Transverse colon (tissue), 4 donors: ENCODE measurements at regions not wholly inside any gene's neighbourhood (a gene's known extent, or its start where the extent isn't known, plus 50 kb on each side); places are given as distances from the start of the nearest gene placed in this dataset.
"Not testable (repeated sequence)": the region's sequence is repeated elsewhere in the genome, so short reads cannot be mapped to it uniquely, and the experiment has no call there.

Experiments used
- DNase-seq: peaks from one replicate; pipeline ENCODE4 v3.0.0-alpha.2; 2019
- H3K27ac ChIP-seq, 4 donors: fragments of 200-600 bp; sonication (generic); 2 replicates each; pipeline ENCODE4 v1.5.1; 2016 to 2018; ENCODE audit warnings: inconsistent platforms in 4 of 4
- H3K27me3 ChIP-seq: fragments of 200-600 bp; sonication (generic); 2 replicates; pipeline ENCODE4 v1.5.1; 2017; ENCODE audit warnings: inconsistent platforms
- H3K36me3 ChIP-seq, 4 donors: fragments of 200-600 bp; sonication (generic); 2 replicates each; pipeline ENCODE4 v1.5.1; 2017 to 2019; ENCODE audit warnings: inconsistent platforms in 4 of 4
- H3K4me1 ChIP-seq, 4 donors: fragments of 200-600 bp; sonication (generic); 2 replicates each; pipeline ENCODE4 v1.5.1; 2017 to 2020; ENCODE audit warnings: inconsistent platforms in 4 of 4
- H3K4me3 ChIP-seq, 4 donors: fragments of 200-600 bp; sonication (generic); 1 replicate in 1 of 4; 2 replicates in 3 of 4; pipeline versions ENCODE4 v1.5.1 to v1.6.1; 2017 to 2019; ENCODE audit warnings: inconsistent platforms in 4 of 4
- H3K9me3 ChIP-seq, 2 donors: fragments of 200-600 bp; sonication (generic); 2 replicates each; pipeline ENCODE4 v1.5.1; 2017 to 2019; ENCODE audit warnings: inconsistent platforms in 2 of 2
- EP300 ChIP-seq: sonication (generic); formaldehyde crosslinking; IDR thresholded peaks from one replicate; pipeline ENCODE4 v1.6.1; 2017; ENCODE audit warnings: antibody characterized with exemption, low read depth
- POLR2A ChIP-seq: fragments of 450-650 bp; IDR thresholded peaks from one replicate; pipeline ENCODE4 v1.6.1; 2016; ENCODE audit warnings: antibody characterized with exemption, mild to moderate bottlenecking, moderate library complexity
- POLR2AphosphoS5 ChIP-seq, 3 donors: sonication (generic); formaldehyde crosslinking; IDR thresholded peaks; one replicate each; pipeline ENCODE4 v1.6.1; 2016; ENCODE audit warnings: antibody characterized with exemption in 3 of 3
- WGBS, 2 donors: methylation state at CpG; one replicate each; pipeline ENCODE4 v1.1.5; 2018; ENCODE audit warnings: low coverage in 1 of 2; 5-methylcytosine and 5-hydroxymethylcytosine counted together
- in situ Hi-C, 4 donors: fragments of 200-750 bp; cut with MboI; loops; one replicate each; pipeline versions ENCODE4 v1.15.0 to v1.15.1; 2017; ENCODE audit warnings: low sequenced_read_pairs in 3 of 4, low pct_ligation_motif_present in 1 of 4, low pct_unique_long_range_greater_than_20kb in 1 of 4
- intact Hi-C: fragments of 100-400 bp; cut with DNase I; formaldehyde crosslinking; loops from one replicate; pipeline ENCODE4 v1.15.1; 2023; ENCODE audit warnings: low total_unique reads
- TF ChIP-seq, protein P1 (sequence below), 5 experiments: fragments of 200-600 bp in 3 of 5; fragments of 450-650 bp in 2 of 5; sonication (generic) in 3 of 5; IDR thresholded peaks; 1 replicate in 2 of 5; 2 replicates in 3 of 5; pipeline ENCODE4 v1.5.1; 2016 to 2017; ENCODE audit warnings: antibody characterized with exemption in 5 of 5, inconsistent platforms in 3 of 5, mild to moderate bottlenecking in 2 of 5, moderate library complexity in 1 of 5

DNA sequence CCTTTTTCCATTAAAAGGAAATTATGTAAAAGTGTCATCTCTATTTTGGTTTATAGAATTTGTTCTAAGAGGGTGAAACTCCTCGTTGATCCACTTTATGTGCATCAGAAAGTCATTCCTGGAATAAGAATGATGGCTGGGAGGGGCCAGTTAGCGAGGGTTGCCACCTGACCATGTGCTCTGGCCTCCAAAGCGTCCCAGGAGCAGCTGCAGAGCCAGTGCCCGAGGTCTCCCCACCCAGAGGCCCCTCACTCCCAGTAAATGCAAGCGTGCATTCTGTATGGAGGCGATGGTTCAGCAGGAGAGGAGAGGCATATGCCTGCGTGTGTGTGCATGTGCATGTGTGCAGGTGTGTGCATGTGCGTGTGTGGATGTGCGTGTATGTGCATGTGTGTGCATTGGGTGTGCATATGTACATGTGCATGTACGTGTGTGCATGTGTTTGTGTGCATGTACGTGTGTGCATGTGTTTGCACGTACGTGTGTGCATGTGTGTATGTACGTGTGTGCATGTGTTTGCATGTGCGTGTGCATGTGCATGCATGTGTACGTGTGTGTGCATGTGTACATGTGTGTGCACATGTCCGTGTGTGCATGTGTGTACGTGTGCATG, 345.8 kb downstream of the TEX29 start:
- WGBS, 2 donors = 75% methylated on average over 18 of the region's 18 CpGs; no CpG with 5 or more reads in 1 of the 2 donors
- no peaks in the 10 kb centered on the region for H3K9me3 ChIP-seq
- TF ChIP-seq POLR2AphosphoS5 (IDR thresholded peaks at IDR 0.05) (no peak), EP300 (no peak), POLR2A (no peak)
- TF ChIP-seq, protein P1, sequence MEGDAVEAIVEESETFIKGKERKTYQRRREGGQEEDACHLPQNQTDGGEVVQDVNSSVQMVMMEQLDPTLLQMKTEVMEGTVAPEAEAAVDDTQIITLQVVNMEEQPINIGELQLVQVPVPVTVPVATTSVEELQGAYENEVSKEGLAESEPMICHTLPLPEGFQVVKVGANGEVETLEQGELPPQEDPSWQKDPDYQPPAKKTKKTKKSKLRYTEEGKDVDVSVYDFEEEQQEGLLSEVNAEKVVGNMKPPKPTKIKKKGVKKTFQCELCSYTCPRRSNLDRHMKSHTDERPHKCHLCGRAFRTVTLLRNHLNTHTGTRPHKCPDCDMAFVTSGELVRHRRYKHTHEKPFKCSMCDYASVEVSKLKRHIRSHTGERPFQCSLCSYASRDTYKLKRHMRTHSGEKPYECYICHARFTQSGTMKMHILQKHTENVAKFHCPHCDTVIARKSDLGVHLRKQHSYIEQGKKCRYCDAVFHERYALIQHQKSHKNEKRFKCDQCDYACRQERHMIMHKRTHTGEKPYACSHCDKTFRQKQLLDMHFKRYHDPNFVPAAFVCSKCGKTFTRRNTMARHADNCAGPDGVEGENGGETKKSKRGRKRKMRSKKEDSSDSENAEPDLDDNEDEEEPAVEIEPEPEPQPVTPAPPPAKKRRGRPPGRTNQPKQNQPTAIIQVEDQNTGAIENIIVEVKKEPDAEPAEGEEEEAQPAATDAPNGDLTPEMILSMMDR (IDR thresholded peaks at IDR 0.05) = no peak
- in situ Hi-C loops = no loop called here
- no peaks in the 10 kb centered on the region for H3K36me3 ChIP-seq
- intact Hi-C loops = no loop called here
- H3K4me1 ChIP-seq = no peaks in the 10 kb centered on the region
- no peaks in the 10 kb centered on the region for H3K27me3 ChIP-seq
- no peak overlapping the region for H3K4me3 ChIP-seq
- DNase-seq = no peak
- H3K27ac ChIP-seq = no peak overlapping the region

DNA sequence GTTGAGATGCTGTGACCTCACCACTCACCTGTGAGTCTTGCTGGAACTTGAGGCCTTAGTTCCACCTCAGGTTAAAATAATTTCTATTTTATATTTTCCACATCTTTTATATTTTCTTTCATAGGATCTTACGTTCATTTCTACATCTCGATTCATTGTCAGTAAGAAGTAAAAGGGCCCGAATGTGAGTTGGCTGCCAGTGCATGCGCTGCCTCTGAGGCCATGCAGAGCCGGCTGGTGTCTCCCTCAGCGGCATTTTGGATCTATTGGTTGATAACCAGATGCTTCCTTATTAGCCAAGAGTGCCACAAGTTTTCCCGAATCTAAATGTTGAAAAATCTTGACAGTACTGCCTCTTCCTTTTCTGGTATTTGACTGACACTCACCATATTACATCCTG, 347.3 kb downstream of the TEX29 start:
- H3K4me1 ChIP-seq = no peaks in the 10 kb centered on the region
- H3K27me3 ChIP-seq = no peaks in the 10 kb centered on the region
- in situ Hi-C loops = no loop called here
- no peak overlapping the region for H3K27ac ChIP-seq
- DNase-seq = no peak
- intact Hi-C loops = no loop called here
- no peak overlapping the region for H3K4me3 ChIP-seq
- H3K9me3 ChIP-seq = no peaks in the 10 kb centered on the region
- TF ChIP-seq EP300 (no peak), POLR2A (no peak), POLR2AphosphoS5 (IDR thresholded peaks at IDR 0.05) (no peak)
- TF ChIP-seq, protein P1 (IDR thresholded peaks at IDR 0.05) = no peak
- WGBS, 2 donors = 82 to 88% methylated on average over 2 to 7 of the region's 7 CpGs
- no peaks in the 10 kb centered on the region for H3K36me3 ChIP-seq

DNA sequence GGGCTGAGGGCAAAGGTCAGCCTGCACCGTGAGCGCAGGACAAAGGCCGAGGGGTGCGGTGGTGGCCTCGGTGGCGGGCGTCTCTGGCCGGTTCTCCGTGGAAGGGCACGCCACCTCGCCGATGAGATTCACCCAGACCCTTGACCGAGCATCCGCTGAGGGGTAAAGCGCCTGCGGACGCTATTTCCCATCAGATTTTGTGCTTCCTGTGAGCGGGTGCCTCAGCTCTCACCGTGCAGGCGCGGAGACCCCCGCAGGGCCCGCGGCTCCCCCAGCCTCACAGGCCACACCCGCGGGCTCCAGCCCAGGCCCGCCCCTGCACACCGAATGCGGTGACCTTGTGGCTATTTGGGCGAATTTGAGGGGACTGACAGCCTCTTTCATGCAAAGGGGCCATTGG, 348.0 kb downstream of the TEX29 start:
- no peak for DNase-seq
- WGBS, 2 donors = 93% methylated on average over 30 of the region's 30 CpGs; no CpG with 5 or more reads in 1 of the 2 donors
- intact Hi-C loops = no loop called here

DNA sequence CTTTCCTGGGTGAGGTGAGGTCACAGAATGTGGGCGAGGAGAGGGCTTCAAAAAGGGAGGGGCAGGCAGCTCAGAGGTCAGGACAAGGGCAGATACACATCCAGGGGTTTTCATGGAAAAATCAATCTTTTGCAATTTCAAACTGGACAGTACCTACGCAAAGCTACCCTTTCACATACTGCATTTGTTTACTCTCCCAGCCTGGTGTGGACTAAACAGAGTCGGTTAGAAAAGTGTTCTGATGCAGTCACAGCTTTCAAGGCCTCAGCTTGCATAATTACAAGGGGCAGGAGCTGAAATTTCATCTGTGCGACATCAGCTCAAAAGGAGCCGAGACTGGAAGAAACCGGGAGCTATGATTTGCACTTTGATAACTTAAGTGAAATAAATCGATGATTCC, 351.8 kb downstream of the TEX29 start:
- H3K27me3 ChIP-seq, in situ Hi-C loops, intact Hi-C loops, H3K4me1 ChIP-seq, H3K36me3 ChIP-seq, DNase-seq, H3K27ac ChIP-seq, H3K4me3 ChIP-seq, H3K9me3 ChIP-seq: not testable (repeated sequence)
- 84% methylated on average over 4 of the region's 7 CpGs; no CpG with 5 or more reads in 1 of the 2 donors for WGBS, 2 donors

More for the DNA sequence above, 348.0 kb downstream of the TEX29 start:
- Histone ChIP-seq H3K36me3 (no peaks in the 10 kb centered on the region), H3K9me3 (no peaks in the 10 kb centered on the region), H3K4me3 (no peak overlapping the region), H3K27me3 (no peaks in the 10 kb centered on the region), H3K27ac (no peak overlapping the region), H3K4me1 (no peaks in the 10 kb centered on the region)
- TF ChIP-seq, protein P1 (IDR thresholded peaks at IDR 0.05) = no peak
- TF ChIP-seq EP300 (no peak), POLR2A (no peak), POLR2AphosphoS5 (IDR thresholded peaks at IDR 0.05) (no peak)
- in situ Hi-C loops = no loop called here

DNA sequence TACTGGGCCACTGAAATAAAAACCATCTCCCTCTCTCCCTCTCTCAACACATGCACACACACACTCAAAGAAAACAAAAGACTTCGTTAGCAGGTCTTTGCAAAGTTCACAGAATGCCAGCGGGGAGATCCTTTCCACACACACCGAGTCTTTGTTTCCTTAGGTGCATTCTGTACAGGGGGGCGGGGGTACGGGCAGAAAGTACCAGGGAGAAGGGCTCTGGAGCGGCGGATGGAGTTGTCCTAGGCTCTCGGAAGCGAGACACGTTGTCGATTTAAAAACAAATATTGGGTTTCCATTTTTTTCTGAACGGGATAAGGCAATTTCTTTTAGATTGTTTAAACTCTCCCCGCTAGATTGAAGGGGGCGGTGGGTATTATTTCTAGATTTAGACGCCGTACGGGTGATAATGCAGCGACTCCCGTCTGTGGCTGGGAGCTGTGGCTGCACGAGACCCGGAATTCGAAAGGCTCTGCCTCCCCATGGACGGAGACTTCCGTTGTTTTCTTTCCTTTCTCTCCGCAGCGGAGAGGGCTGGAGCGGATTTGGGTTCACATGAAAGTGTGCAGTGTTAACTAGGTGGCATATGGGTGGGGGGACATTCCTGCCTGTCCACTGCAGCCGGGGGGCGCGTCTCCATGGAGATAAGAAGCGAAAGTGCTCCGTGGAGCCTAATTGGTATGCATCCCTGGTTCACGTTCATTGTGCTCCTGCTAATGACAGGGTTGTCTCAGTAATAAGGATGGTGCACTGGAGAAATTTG, 357.9 kb downstream of the TEX29 start:
- H3K9me3 ChIP-seq, H3K4me3 ChIP-seq, H3K27me3 ChIP-seq, H3K36me3 ChIP-seq, H3K27ac ChIP-seq, in situ Hi-C loops, intact Hi-C loops, H3K4me1 ChIP-seq, DNase-seq: not testable (repeated sequence)
- no CpG with 5 or more reads among the region's 33 CpGs for WGBS, 2 donors

DNA sequence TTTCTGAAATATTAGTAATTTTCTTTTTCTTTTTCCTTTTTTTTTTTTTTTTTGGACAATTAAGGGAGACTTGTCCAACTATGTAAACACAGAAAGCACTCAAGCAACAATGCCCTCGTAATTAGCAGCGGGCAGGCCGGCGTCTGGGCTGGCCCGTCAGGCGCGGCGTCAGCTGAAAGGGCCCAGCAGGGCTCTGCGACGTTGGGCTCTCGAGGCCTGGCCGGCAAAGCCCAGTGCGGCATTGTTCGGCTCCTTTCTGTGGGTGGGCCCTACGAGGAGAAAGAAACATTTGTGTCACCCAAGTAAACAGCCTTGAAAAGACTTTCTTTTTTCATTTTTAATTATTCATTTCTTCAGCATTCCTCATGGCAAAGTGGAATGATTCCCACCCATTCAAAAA, 359.2 kb downstream of the TEX29 start:
- intact Hi-C loops, DNase-seq, H3K27me3 ChIP-seq, H3K36me3 ChIP-seq, H3K9me3 ChIP-seq, H3K4me3 ChIP-seq, H3K4me1 ChIP-seq, in situ Hi-C loops, H3K27ac ChIP-seq: not testable (repeated sequence)
- WGBS, 2 donors = no CpG with 5 or more reads among the region's 15 CpGs

DNA sequence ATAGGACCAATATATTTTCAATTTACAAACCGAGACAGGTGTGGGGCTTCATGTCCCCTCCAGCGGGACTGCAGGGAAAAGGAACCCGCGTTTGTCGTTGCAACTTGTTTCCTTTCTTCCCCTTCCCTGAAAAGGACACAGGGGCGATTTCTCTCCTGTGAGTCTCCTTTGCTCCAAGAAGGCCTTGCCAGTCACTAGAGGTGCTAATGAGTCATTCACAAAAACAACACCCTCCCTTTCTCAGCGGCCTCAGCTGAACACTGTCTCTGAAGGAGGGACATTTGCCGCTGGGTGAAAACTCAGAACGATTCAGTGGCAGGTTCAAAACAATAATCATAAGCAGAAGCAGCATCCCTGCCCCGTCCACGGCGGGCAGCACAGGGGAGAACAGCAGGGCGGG, 359.7 kb downstream of the TEX29 start:
- H3K4me1 ChIP-seq, DNase-seq, H3K27ac ChIP-seq, H3K36me3 ChIP-seq, H3K4me3 ChIP-seq, H3K27me3 ChIP-seq, intact Hi-C loops, H3K9me3 ChIP-seq, in situ Hi-C loops: not testable (repeated sequence)
- WGBS, 2 donors = no CpG with 5 or more reads among the region's 13 CpGs
